Osteocyte (in vitro differentiated cells): ENCODE measurements at regions not wholly inside any gene's neighbourhood (a gene's known extent, or its start where the extent isn't known, plus 50 kb on each side); places are given as distances from the start of the nearest gene placed in this dataset.

Experiments
- DNase-seq: peaks from one replicate; pipeline ENCODE4 v3.0.0; 2021; ENCODE audit warnings: mixed read lengths; ENCODE audit not compliant: unreplicated experiment; ENCODE audit errors: extremely low spot score
- H3K27ac Mint-ChIP-seq: one replicate; pipeline ENCODE4 v1.8.0; 2021; ENCODE audit warnings: mild to moderate bottlenecking, mixed read lengths; ENCODE audit not compliant: unreplicated experiment
- H3K27me3 Mint-ChIP-seq: one replicate; pipeline ENCODE4 v1.8.0; 2021; ENCODE audit warnings: mixed read lengths; ENCODE audit not compliant: unreplicated experiment
- H3K36me3 Mint-ChIP-seq: one replicate; pipeline ENCODE4 v1.8.0; 2021; ENCODE audit warnings: mixed read lengths; ENCODE audit not compliant: unreplicated experiment
- H3K4me1 Mint-ChIP-seq: one replicate; pipeline ENCODE4 v1.8.0; 2021; ENCODE audit warnings: mixed read lengths; ENCODE audit not compliant: unreplicated experiment
- H3K4me3 Mint-ChIP-seq: one replicate; pipeline ENCODE4 v1.8.0; 2021; ENCODE audit warnings: mild to moderate bottlenecking, moderate library complexity, mixed read lengths; ENCODE audit not compliant: unreplicated experiment
- H3K9me3 Mint-ChIP-seq: one replicate; pipeline ENCODE4 v1.8.0; 2021; ENCODE audit warnings: mixed read lengths; ENCODE audit not compliant: unreplicated experiment
- TF ChIP-seq, protein P1 (sequence below): fragments of 200-600 bp; sonication (generic); IDR thresholded peaks from 2 replicates; pipeline ENCODE4 v1.5.0; 2021; ENCODE audit warnings: antibody characterized with exemption, mild to moderate bottlenecking, moderate library complexity

DNA sequence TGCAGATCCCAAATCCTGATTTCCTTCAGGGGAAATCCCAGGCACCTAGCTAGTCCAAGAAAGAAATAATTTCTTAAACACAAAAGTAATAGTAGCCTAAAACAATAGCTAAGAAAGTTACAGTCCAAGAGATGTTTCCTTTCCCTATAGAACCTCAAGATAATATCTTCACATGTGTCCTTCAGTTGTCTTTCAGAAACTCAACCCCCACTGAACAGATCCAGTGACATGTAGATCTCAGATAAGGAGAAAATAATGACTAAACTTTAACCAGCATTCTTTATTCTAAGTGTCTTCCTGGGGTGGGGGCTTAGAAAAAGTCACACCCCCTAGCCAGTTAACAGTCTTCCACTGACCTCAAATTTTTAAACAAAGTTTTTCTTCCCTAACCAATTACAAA, 131.3 kb upstream of the ADRA1B start:
- H3K9me3 Mint-ChIP-seq, result no peaks in the 10 kb centered on the region
- no peak overlapping the region for H3K27ac Mint-ChIP-seq
- no peaks in the 10 kb centered on the region for H3K36me3 Mint-ChIP-seq
- H3K4me3 Mint-ChIP-seq, result no peak overlapping the region
- no peaks in the 10 kb centered on the region for H3K27me3 Mint-ChIP-seq
- TF ChIP-seq, protein P1, sequence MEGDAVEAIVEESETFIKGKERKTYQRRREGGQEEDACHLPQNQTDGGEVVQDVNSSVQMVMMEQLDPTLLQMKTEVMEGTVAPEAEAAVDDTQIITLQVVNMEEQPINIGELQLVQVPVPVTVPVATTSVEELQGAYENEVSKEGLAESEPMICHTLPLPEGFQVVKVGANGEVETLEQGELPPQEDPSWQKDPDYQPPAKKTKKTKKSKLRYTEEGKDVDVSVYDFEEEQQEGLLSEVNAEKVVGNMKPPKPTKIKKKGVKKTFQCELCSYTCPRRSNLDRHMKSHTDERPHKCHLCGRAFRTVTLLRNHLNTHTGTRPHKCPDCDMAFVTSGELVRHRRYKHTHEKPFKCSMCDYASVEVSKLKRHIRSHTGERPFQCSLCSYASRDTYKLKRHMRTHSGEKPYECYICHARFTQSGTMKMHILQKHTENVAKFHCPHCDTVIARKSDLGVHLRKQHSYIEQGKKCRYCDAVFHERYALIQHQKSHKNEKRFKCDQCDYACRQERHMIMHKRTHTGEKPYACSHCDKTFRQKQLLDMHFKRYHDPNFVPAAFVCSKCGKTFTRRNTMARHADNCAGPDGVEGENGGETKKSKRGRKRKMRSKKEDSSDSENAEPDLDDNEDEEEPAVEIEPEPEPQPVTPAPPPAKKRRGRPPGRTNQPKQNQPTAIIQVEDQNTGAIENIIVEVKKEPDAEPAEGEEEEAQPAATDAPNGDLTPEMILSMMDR, result no peak
- H3K4me1 Mint-ChIP-seq, result peaks cover 74% of the 10 kb centered on the region
- no peak for DNase-seq

DNA sequence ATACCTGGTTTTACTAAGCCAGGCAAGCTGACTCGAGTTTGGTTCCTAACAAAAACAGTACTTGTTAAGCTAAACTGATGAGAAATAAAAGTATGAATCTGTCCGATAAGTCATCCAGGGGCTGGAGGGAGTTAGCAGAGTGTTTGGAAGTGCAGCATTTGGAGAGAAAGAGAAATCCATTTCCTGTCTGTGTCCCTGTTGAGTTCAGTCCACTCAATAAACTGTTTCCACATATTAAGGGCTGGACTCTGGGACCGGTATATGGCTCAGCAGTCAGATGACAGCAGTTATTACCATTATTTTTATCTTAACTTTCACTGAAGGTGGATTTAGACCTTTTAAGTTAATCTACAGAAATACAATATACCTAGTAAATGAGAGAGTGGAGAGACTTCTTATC, 130.6 kb upstream of the ADRA1B start:
- Mint-ChIP-seq H3K4me1 (peaks cover 68% of the 10 kb centered on the region), H3K27ac (no peak overlapping the region), H3K27me3 (no peaks in the 10 kb centered on the region), H3K36me3 (no peaks in the 10 kb centered on the region), H3K9me3 (no peaks in the 10 kb centered on the region), H3K4me3 (no peak overlapping the region)
- TF ChIP-seq, protein P1, result no peak
- no peak for DNase-seq

DNA sequence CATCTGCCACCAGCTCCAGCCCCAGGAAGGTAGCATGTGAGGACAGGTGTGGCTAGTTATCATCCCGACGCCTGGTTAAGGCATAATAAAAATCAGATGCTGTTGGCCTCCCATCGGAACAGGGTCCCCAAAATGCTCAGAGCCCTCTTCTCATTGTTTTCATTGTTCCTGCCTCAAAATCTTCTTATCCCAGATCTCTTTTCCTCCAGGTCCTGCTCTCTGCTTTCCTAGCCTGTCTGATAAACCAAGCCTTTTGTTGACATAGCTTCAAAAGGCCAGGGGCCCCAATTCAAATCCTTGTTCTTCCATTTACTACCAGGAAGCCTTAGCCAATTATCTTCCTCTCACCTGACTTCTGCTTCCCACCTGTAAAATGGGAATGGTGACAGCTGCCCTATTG, 130.1 kb upstream of the ADRA1B start:
- DNase-seq, result no peak
- H3K4me1 Mint-ChIP-seq, result peaks cover 63% of the 10 kb centered on the region
- no peak overlapping the region for H3K4me3 Mint-ChIP-seq
- H3K9me3 Mint-ChIP-seq, result no peaks in the 10 kb centered on the region
- H3K27ac Mint-ChIP-seq, result peak overlapping the region; percentile 86
- no peaks in the 10 kb centered on the region for H3K36me3 Mint-ChIP-seq
- no peaks in the 10 kb centered on the region for H3K27me3 Mint-ChIP-seq
- TF ChIP-seq, protein P1, result no peak

DNA sequence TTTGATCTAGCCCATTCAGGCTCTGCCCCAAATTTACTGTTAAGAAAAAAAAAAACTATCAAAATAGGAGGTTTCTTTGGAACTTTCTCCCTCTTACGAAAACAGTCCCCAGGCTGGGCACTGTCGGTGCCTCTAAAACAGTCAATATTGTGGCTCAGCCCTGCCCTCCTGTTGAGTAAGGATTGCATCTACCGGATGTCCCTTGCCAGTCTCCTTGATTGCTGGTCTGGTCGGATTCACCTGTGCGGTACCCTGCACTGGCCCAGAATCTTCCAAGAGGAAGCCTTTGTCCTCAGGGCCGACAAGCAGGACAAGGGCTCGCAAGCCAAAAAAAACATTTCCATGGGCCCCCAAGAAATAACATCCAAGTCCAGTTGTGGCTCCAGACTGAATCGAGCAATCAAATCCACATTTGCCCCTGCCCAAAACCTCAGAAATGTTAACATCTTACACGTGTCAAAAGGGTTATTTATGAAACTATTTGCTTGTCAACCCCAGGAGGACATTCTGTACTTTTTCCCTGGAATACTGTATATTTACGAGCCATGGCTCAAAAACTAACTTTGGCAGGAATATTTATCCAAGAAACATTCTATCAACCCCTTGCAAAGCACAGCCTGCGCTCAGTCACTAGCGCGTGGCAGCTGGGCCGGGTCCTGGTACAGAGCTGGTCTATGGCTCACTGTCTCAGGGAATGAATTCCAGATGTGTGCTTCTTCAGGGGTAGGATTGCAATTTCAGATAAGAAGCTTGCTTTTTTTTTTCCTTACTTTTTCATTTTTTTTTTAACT, 129.2 kb upstream of the ADRA1B start:
- Mint-ChIP-seq H3K27ac (peak overlapping the region; percentile 86), H3K4me3 (no peak overlapping the region), H3K9me3 (no peaks in the 10 kb centered on the region), H3K27me3 (no peaks in the 10 kb centered on the region), H3K36me3 (no peaks in the 10 kb centered on the region), H3K4me1 (peaks cover 54% of the 10 kb centered on the region)
- TF ChIP-seq, protein P1, result no peak
- DNase-seq, result no peak

DNA sequence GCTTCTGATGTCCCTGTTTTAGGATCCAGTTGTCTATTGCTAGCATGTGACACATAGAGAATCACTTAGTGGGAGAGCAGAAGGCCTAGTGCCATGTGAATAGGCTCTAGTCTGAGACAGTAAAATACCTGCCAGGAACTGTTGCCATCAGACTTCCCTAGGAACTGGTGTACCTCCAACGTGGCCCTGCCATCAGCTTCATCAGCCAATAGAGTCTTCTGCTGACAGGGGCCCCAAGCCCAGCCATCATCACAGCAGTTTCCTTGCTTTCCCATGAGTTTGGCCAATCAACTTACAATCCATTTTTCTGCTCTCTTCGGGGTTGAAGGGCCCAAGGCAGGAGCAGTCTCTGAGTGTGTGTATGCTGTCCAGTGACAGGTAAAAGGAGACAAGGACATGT, 128.4 kb upstream of the ADRA1B start:
- H3K4me3 Mint-ChIP-seq, result no peak overlapping the region
- H3K27me3 Mint-ChIP-seq, result no peaks in the 10 kb centered on the region
- peaks cover 48% of the 10 kb centered on the region for H3K4me1 Mint-ChIP-seq
- TF ChIP-seq, protein P1, result no peak
- DNase-seq, result no peak
- H3K27ac Mint-ChIP-seq, result peak overlapping the region; percentile 86
- no peaks in the 10 kb centered on the region for H3K36me3 Mint-ChIP-seq
- no peaks in the 10 kb centered on the region for H3K9me3 Mint-ChIP-seq
